HG03378 (cell line): ENCODE measurements at regions not wholly inside any gene's neighbourhood (a gene's known extent, or its start where the extent isn't known, plus 50 kb on each side); places are given as distances from the start of the nearest gene placed in this dataset.
"Not testable (repeated sequence)": the region's sequence is repeated elsewhere in the genome, so short reads cannot be mapped to it uniquely, and the experiment has no call there.

Experiments used
- ATAC-seq: cut with Tn5 transposase; IDR thresholded peaks from one replicate; pipeline ENCODE4 v1.9.1; 2021; ENCODE audit warnings: mild to moderate bottlenecking, moderate library complexity; ENCODE audit not compliant: unreplicated experiment

- ATAC-seq: no peak
Measured at GRCh38 chr5:85388770-85389169, 1004.1 kb upstream of the EDIL3 start.

GRCh38 chr5:85392309-85392708 is 1007.6 kb upstream of the EDIL3 start:
- ATAC-seq: not testable (repeated sequence)

- no peak for ATAC-seq
Measured at GRCh38 chr5:85395526-85395925, 1010.8 kb upstream of the EDIL3 start.

GRCh38 chr5:85397451-85397850 is 1012.8 kb upstream of the EDIL3 start:
- no peak for ATAC-seq

- no peak for ATAC-seq
Measured at GRCh38 chr5:85428426-85428934, 1043.8 kb upstream of the EDIL3 start.

GRCh38 chr5:85431726-85432125 is 1047.0 kb upstream of the EDIL3 start:
- ATAC-seq: not testable (repeated sequence)

GRCh38 chr5:85441156-85441555 is 1056.5 kb upstream of the EDIL3 start:
- no peak for ATAC-seq

GRCh38 chr5:85441853-85442252 is 1057.2 kb upstream of the EDIL3 start:
- ATAC-seq: no peak

- ATAC-seq: no peak
Measured at GRCh38 chr5:85452322-85453025, 1067.8 kb upstream of the EDIL3 start.

GRCh38 chr5:85453026-85453349 is 1068.3 kb upstream of the EDIL3 start:
- ATAC-seq: no peak

GRCh38 chr5:85458319-85458718 is 1073.6 kb upstream of the EDIL3 start:
- ATAC-seq: no peak

- no peak for ATAC-seq
Measured at GRCh38 chr5:85462957-85463356, 1078.3 kb upstream of the EDIL3 start.

- ATAC-seq: no peak
Measured at GRCh38 chr5:85466423-85466822, 1081.7 kb upstream of the EDIL3 start.

- no peak for ATAC-seq
Measured at GRCh38 chr5:85472749-85473148, 1088.1 kb upstream of the EDIL3 start.

- not testable (repeated sequence) for ATAC-seq
Measured at GRCh38 chr5:85475151-85475550, 1090.5 kb upstream of the EDIL3 start.

- no peak for ATAC-seq
Measured at GRCh38 chr5:85476617-85477016, 1091.9 kb upstream of the EDIL3 start.

GRCh38 chr5:85479849-85480248 is 1095.2 kb upstream of the EDIL3 start:
- no peak for ATAC-seq

- ATAC-seq: no peak
Measured at GRCh38 chr5:85484982-85485574, 1100.4 kb upstream of the EDIL3 start.

GRCh38 chr5:85488295-85488694 is 1103.6 kb upstream of the EDIL3 start:
- no peak for ATAC-seq

- no peak for ATAC-seq
Measured at GRCh38 chr5:85500869-85501268, 1116.2 kb upstream of the EDIL3 start.

GRCh38 chr5:85512896-85513295 is 1104.8 kb upstream of the COX7C start:
- no peak for ATAC-seq

GRCh38 chr5:85515588-85515987 is 1102.2 kb upstream of the COX7C start:
- no peak for ATAC-seq

- no peak for ATAC-seq
Measured at GRCh38 chr5:85517386-85517785, 1100.4 kb upstream of the COX7C start.
